Thoracic aorta (tissue), 2 donors: ENCODE measurements at regions not wholly inside any gene's neighbourhood (a gene's known extent, or its start where the extent isn't known, plus 50 kb on each side); places are given as distances from the start of the nearest gene placed in this dataset.

ENCODE experiments used
- ATAC-seq: fragments of 150-250 bp; one replicate; pipeline ENCODE4 v1.8.0; 2017; ENCODE audit warnings: low read depth; ENCODE audit not compliant: insufficient number of reproducible peaks, low FRiP score
- DNase-seq: peaks from one replicate; pipeline ENCODE4 v3.0.0-alpha.2; 2020; ENCODE audit warnings: low spot score
- H3K27ac ChIP-seq, 2 donors: fragments of 200-600 bp; sonication (generic); 1 replicate in 1 of 2; 2 replicates in 1 of 2; pipeline ENCODE4 v1.5.1; 2016; ENCODE audit warnings: mild to moderate bottlenecking in 2 of 2, moderate library complexity in 2 of 2
- H3K27me3 ChIP-seq: fragments of 200-600 bp; sonication (generic); replicated peaks from 2 replicates; pipeline ENCODE4 v1.6.0; 2016; ENCODE audit warnings: mild to moderate bottlenecking; ENCODE audit not compliant: insufficient read depth
- H3K36me3 ChIP-seq: fragments of 200-600 bp; sonication (generic); one replicate; pipeline ENCODE4 v1.5.1; 2016
- H3K4me1 ChIP-seq, 2 donors: fragments of 200-600 bp; sonication (generic); 1 replicate in 1 of 2; 2 replicates in 1 of 2; pipeline versions ENCODE4 v1.5.1 to v1.6.0; 2016; ENCODE audit warnings: low read depth in 2 of 2, mild to moderate bottlenecking in 1 of 2; ENCODE audit not compliant: control insufficient read depth in 1 of 2
- H3K4me3 ChIP-seq: fragments of 200-600 bp; sonication (generic); 2 replicates; pipeline ENCODE4 v1.5.1; 2016; ENCODE audit warnings: mild to moderate bottlenecking
- H3K9me3 ChIP-seq: fragments of 200-600 bp; sonication (generic); 2 replicates; pipeline ENCODE4 v1.5.1; 2016
- TF ChIP-seq, protein P1 (sequence below): fragments of 200-600 bp; sonication (generic); IDR thresholded peaks from one replicate; pipeline ENCODE4 v1.5.1; 2019; ENCODE audit warnings: antibody characterized with exemption

DNA sequence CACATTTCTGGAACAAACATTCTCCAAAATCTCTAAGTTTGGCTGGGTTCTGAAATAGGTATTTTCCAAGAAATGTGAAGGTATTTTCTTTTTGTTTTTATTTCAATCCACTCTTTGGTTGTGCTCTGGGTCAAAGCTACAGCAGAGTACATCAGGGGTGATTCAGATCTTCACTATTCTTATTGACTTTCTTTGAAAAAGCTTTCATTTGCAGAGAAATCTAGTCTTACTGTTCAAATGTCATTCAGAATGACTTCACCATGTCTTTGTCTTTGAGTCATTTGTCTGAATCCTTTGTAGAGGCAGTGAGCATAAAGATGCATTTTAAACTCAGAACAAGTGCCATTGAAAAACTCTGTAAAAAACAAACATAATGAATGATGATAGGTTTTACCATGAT is 547.2 kb upstream of the ADGRL3 start:
- DNase-seq: no peak
- Histone ChIP-seq H3K27ac (no peak overlapping the region), H3K4me1 (peaks cover 8 to 12% of the 10 kb centered on the region in 2 donors), H3K36me3 (no peaks in the 10 kb centered on the region), H3K27me3 (no peaks in the 10 kb centered on the region), H3K4me3 (no peak overlapping the region), H3K9me3 (no peaks in the 10 kb centered on the region)
- TF ChIP-seq, protein P1, sequence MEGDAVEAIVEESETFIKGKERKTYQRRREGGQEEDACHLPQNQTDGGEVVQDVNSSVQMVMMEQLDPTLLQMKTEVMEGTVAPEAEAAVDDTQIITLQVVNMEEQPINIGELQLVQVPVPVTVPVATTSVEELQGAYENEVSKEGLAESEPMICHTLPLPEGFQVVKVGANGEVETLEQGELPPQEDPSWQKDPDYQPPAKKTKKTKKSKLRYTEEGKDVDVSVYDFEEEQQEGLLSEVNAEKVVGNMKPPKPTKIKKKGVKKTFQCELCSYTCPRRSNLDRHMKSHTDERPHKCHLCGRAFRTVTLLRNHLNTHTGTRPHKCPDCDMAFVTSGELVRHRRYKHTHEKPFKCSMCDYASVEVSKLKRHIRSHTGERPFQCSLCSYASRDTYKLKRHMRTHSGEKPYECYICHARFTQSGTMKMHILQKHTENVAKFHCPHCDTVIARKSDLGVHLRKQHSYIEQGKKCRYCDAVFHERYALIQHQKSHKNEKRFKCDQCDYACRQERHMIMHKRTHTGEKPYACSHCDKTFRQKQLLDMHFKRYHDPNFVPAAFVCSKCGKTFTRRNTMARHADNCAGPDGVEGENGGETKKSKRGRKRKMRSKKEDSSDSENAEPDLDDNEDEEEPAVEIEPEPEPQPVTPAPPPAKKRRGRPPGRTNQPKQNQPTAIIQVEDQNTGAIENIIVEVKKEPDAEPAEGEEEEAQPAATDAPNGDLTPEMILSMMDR: no peak
- ATAC-seq: no peak

DNA sequence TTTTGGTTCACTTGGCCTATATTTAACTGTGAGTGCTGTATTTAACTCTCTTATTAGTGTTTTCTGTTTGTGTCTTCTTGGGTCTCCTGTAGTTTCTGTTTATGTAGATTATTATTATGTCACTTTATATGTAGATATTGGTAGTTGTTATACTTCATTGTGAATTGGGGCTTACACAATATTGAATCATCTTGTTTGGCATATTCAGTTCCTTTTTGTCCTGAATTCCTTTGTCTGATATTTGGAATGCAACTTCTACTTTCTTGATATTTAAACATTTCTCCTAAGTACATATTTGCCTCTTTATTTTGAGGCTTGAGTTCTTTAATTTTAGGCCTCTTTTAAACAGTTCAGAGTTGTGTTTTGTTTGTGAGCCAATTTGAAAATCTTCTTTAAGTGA is 544.8 kb upstream of the ADGRL3 start:
- no peaks in the 10 kb centered on the region for H3K36me3 ChIP-seq
- TF ChIP-seq, protein P1: no peak
- H3K9me3 ChIP-seq: no peaks in the 10 kb centered on the region
- DNase-seq (no peak), ATAC-seq (no peak)
- no peaks in the 10 kb centered on the region for H3K27me3 ChIP-seq
- peaks cover 8 to 12% of the 10 kb centered on the region in 2 donors for H3K4me1 ChIP-seq
- H3K4me3 ChIP-seq: no peak overlapping the region
- no peak overlapping the region for H3K27ac ChIP-seq

DNA sequence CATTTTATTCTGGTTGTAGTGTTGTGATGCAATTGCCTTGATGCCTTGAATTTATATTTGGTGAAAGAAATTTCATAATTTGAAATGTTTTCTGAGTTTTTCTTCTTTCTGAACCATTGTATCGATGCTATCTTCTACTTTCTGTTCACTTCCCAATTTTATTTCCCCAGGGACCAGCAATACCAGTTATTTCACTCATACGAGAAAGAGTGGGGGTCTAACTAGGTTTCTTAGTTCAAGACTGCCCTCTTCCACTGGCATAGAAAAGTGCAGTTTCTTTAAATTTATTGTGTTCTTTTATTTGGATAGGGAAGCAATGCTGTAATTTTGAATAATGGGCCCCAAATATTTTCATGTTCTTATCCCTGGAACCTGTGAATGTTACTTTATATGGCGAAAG is 544.0 kb upstream of the ADGRL3 start:
- Histone ChIP-seq H3K27ac (no peak overlapping the region), H3K9me3 (no peaks in the 10 kb centered on the region), H3K27me3 (no peaks in the 10 kb centered on the region), H3K36me3 (no peaks in the 10 kb centered on the region), H3K4me1 (peaks cover 8 to 12% of the 10 kb centered on the region in 2 donors), H3K4me3 (no peak overlapping the region)
- TF ChIP-seq, protein P1: no peak
- DNase-seq: no peak
- ATAC-seq: no peak

DNA sequence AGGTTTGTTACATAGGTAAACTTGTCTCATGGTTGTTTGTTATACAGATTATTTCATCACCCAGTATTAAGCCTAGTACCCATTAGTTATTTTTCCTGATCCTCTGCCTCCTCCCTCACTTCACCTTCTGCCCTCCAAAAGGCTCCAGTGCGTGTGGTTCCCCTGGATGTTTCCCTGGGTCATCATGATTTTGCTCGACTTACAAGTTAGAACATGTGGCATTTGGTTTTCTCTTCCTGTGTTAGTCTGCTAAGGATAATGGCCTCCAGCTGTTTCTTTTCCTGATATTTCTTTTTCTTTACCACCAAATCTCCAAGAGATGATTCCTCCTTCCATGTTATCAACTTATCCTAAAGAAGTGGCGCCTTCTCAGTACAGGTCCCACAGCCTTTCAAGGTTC is 543.1 kb upstream of the ADGRL3 start:
- Histone ChIP-seq H3K4me1 (peaks cover 8 to 12% of the 10 kb centered on the region in 2 donors), H3K9me3 (no peaks in the 10 kb centered on the region), H3K36me3 (no peaks in the 10 kb centered on the region), H3K27me3 (no peaks in the 10 kb centered on the region), H3K4me3 (peak overlapping the region; percentile 57), H3K27ac (no peak overlapping the region)
- TF ChIP-seq, protein P1: no peak
- DNase-seq (no peak), ATAC-seq (no peak)

DNA sequence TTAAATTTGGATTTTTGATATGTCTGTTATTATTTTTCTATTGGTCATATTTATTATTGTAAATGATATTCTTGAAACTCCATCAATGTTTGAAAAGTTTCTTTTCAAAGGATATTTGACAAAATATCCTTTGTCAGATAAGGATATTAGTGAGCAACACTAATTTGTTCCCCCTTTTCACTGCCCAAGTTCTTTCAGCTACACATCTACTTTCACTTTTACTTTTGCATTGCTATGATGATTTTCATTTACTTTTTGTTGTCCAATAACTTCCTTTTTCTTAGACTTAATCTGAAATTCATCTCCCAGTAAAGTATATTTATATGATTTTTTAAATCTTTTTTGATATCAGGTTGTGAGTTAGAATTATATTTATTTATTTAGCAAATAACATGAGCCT is 542.3 kb upstream of the ADGRL3 start:
- Histone ChIP-seq H3K27ac (no peak overlapping the region), H3K4me3 (peak overlapping the region; percentile 57), H3K27me3 (no peaks in the 10 kb centered on the region), H3K9me3 (no peaks in the 10 kb centered on the region), H3K36me3 (no peaks in the 10 kb centered on the region), H3K4me1 (peaks cover 8 to 12% of the 10 kb centered on the region in 2 donors)
- no peak for DNase-seq
- no peak for ATAC-seq
- TF ChIP-seq, protein P1: no peak
